Gastrocnemius medialis (tissue), 4 donors: ENCODE measurements at regions not wholly inside any gene's neighbourhood (a gene's known extent, or its start where the extent isn't known, plus 50 kb on each side); places are given as distances from the start of the nearest gene placed in this dataset.

ENCODE experiments used
- ATAC-seq, 2 donors: fragments of 150-250 bp; one replicate each; pipeline ENCODE4 v1.9.1; 2016
- DNase-seq, 2 donors: peaks; one replicate each; pipeline ENCODE4 v3.0.0-alpha.2; 2019
- H3K27ac ChIP-seq, 4 donors: fragments of 200-600 bp; sonication (generic); 1 replicate in 1 of 4; 2 replicates in 3 of 4; pipeline ENCODE4 v1.5.1; 2016 to 2018; ENCODE audit warnings: mild to moderate bottlenecking in 2 of 4, moderate library complexity in 1 of 4
- H3K27me3 ChIP-seq, 3 donors: fragments of 200-600 bp; sonication (generic) in 2 of 3; 1 replicate in 1 of 3; 2 replicates in 2 of 3; pipeline versions ENCODE4 v1.5.1 to v1.6.0; 2016 to 2019; ENCODE audit warnings: mild to moderate bottlenecking in 1 of 3, moderate library complexity in 1 of 3
- H3K36me3 ChIP-seq, 2 donors: fragments of 200-600 bp; sonication (generic) in 1 of 2; one replicate each; pipeline ENCODE4 v1.5.1; 2017 to 2018
- H3K4me1 ChIP-seq, 2 donors: fragments of 200-600 bp; sonication (generic) in 1 of 2; one replicate each; pipeline ENCODE4 v1.5.1; 2016 to 2017; ENCODE audit warnings: mild to moderate bottlenecking in 2 of 2
- H3K4me3 ChIP-seq, 4 donors: fragments of 200-600 bp; sonication (generic) in 3 of 4; 1 replicate in 1 of 4; 2 replicates in 3 of 4; pipeline ENCODE4 v1.5.1; 2016 to 2019; ENCODE audit warnings: mild to moderate bottlenecking in 2 of 4
- H3K9me3 ChIP-seq, 3 donors: fragments of 200-600 bp; sonication (generic) in 2 of 3; 1 replicate in 1 of 3; 2 replicates in 2 of 3; pipeline ENCODE4 v1.5.1; 2016 to 2019
- CTCF ChIP-seq, 5 experiments: fragments of 450-650 bp in 3 of 5; fragments of 200-600 bp in 2 of 5; sonication (generic) in 2 of 5; IDR thresholded peaks in 4 of 5; conservative IDR thresholded peaks in 1 of 5; 1 replicate in 4 of 5; 2 replicates in 1 of 5; pipeline ENCODE4 v1.5.1; 2016 to 2019; ENCODE audit warnings: antibody characterized with exemption in 5 of 5, mild to moderate bottlenecking in 3 of 5, moderate library complexity in 3 of 5
- POLR2A ChIP-seq, 2 donors: fragments of 450-650 bp; IDR thresholded peaks; one replicate each; pipeline ENCODE4 v1.6.1; 2017; ENCODE audit warnings: antibody characterized with exemption in 2 of 2, mild to moderate bottlenecking in 2 of 2, moderate library complexity in 2 of 2
- in situ Hi-C, 4 donors: fragments of 200-750 bp; cut with MboI; loops; one replicate each; pipeline versions ENCODE4 v1.15.0 to v1.8.0; 2017; ENCODE audit warnings: low sequenced_read_pairs in 4 of 4
- intact Hi-C: fragments of 100-400 bp; cut with DNase I; formaldehyde crosslinking; loops from one replicate; pipeline ENCODE4 v1.15.1; 2023; ENCODE audit warnings: low total_unique reads

- Histone ChIP-seq H3K4me3 (no peak overlapping the region), H3K27me3 (no peaks in the 10 kb centered on the region), H3K9me3 (no peaks in the 10 kb centered on the region), H3K4me1 (no peaks in the 10 kb centered on the region), H3K27ac (no peak overlapping the region), H3K36me3 (no peaks in the 10 kb centered on the region)
- intact Hi-C loops = no loop called here
- ATAC-seq (no peak), DNase-seq (no peak)
- in situ Hi-C loops = no loop called here
- TF ChIP-seq POLR2A (IDR thresholded peaks at IDR 0.05) (no peak), CTCF (IDR thresholded peaks at IDR 0.05 in 4 of 5, conservative IDR thresholded peaks at IDR 0.05 in 1 of 5) (no peak)
Measured at GRCh38 chr7:113374955-113375354, 256.6 kb upstream of the SMIM30 start.

- no peak overlapping the region for H3K27ac ChIP-seq
- no peaks in the 10 kb centered on the region for H3K9me3 ChIP-seq
- no peaks in the 10 kb centered on the region for H3K27me3 ChIP-seq
- intact Hi-C loops = no loop called here
- no peaks in the 10 kb centered on the region for H3K36me3 ChIP-seq
- no peak overlapping the region for H3K4me3 ChIP-seq
- no peak for TF ChIP-seq POLR2A (IDR thresholded peaks at IDR 0.05)
- TF ChIP-seq CTCF (IDR thresholded peaks at IDR 0.05 in 4 of 5, conservative IDR thresholded peaks at IDR 0.05 in 1 of 5) = no peak
- no peak for ATAC-seq
- no peak for DNase-seq
- in situ Hi-C loops = no loop called here
- H3K4me1 ChIP-seq = no peaks in the 10 kb centered on the region
Measured at GRCh38 chr7:113373863-113374262, 255.5 kb upstream of the SMIM30 start.

- TF ChIP-seq CTCF (IDR thresholded peaks at IDR 0.05 in 4 of 5, conservative IDR thresholded peaks at IDR 0.05 in 1 of 5) = no peak
- TF ChIP-seq POLR2A (IDR thresholded peaks at IDR 0.05) = no peak
- H3K27me3 ChIP-seq = no peaks in the 10 kb centered on the region
- no peak overlapping the region for H3K4me3 ChIP-seq
- no peaks in the 10 kb centered on the region for H3K9me3 ChIP-seq
- DNase-seq = no peak
- no peaks in the 10 kb centered on the region for H3K4me1 ChIP-seq
- in situ Hi-C loops (no loop called here), intact Hi-C loops (no loop called here)
- no peak for ATAC-seq
- H3K36me3 ChIP-seq = no peaks in the 10 kb centered on the region
- H3K27ac ChIP-seq = no peak overlapping the region
Measured at GRCh38 chr7:113371416-113372043, 253.2 kb upstream of the SMIM30 start.

GRCh38 chr7:113370910-113371309, 252.6 kb upstream of the SMIM30 start:
- no peak for DNase-seq
- no peak for ATAC-seq
- in situ Hi-C loops (no loop called here), intact Hi-C loops (no loop called here)
- no peak overlapping the region for H3K4me3 ChIP-seq
- H3K9me3 ChIP-seq = no peaks in the 10 kb centered on the region
- H3K27ac ChIP-seq = no peak overlapping the region
- H3K4me1 ChIP-seq = no peaks in the 10 kb centered on the region
- no peaks in the 10 kb centered on the region for H3K27me3 ChIP-seq
- TF ChIP-seq POLR2A (IDR thresholded peaks at IDR 0.05) (no peak), CTCF (IDR thresholded peaks at IDR 0.05 in 4 of 5, conservative IDR thresholded peaks at IDR 0.05 in 1 of 5) (no peak)
- H3K36me3 ChIP-seq = no peaks in the 10 kb centered on the region

GRCh38 chr7:113368256-113368655, 249.9 kb upstream of the SMIM30 start:
- DNase-seq (no peak), ATAC-seq (no peak)
- H3K36me3 ChIP-seq = no peaks in the 10 kb centered on the region
- TF ChIP-seq POLR2A (IDR thresholded peaks at IDR 0.05) = no peak
- TF ChIP-seq CTCF (IDR thresholded peaks at IDR 0.05 in 4 of 5, conservative IDR thresholded peaks at IDR 0.05 in 1 of 5) = no peak
- H3K9me3 ChIP-seq = no peaks in the 10 kb centered on the region
- no peaks in the 10 kb centered on the region for H3K4me1 ChIP-seq
- H3K27me3 ChIP-seq = no peaks in the 10 kb centered on the region
- no peak overlapping the region for H3K27ac ChIP-seq
- in situ Hi-C loops = no loop called here
- no peak overlapping the region for H3K4me3 ChIP-seq
- intact Hi-C loops = no loop called here
